Neural progenitor cell (in vitro differentiated cells): ENCODE measurements at regions not wholly inside any gene's neighbourhood (a gene's known extent, or its start where the extent isn't known, plus 50 kb on each side); places are given as distances from the start of the nearest gene placed in this dataset.

Experiments
- CTCF ChIP-seq: fragments of 200-600 bp; sonication (generic); IDR thresholded peaks from 2 replicates; pipeline ENCODE4 v1.5.1; 2017; ENCODE audit warnings: antibody characterized with exemption, mild to moderate bottlenecking
- EZH2 ChIP-seq: fragments of 200-600 bp; sonication (generic); IDR thresholded peaks from 2 replicates; pipeline ENCODE4 v1.6.1; 2017; ENCODE audit warnings: antibody characterized with exemption, mild to moderate bottlenecking, moderate library complexity

DNA sequence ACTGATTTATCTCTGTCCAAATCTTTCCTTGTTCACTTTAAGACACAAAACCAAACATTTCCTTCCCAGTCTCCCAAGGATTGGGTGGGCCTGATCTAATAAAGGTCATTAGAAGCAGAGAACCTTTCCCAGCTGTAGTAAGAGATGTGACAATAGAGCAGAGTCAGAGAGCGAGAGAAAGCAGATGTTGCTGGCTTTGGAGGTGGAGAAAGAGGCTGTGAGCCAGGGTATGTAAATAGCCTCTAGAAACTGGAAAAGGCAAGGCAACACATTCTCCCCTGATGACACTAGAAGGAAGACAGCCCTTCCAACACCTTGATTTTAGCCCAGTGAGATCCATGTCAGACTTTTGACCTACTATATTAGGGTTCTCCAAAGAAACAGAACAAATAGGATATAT is 337.5 kb upstream of the CASK start:
- no peak for TF ChIP-seq EZH2
- TF ChIP-seq CTCF, result no peak
